D341Med (cell line): ENCODE measurements at regions not wholly inside any gene's neighbourhood (a gene's known extent, or its start where the extent isn't known, plus 50 kb on each side); places are given as distances from the start of the nearest gene placed in this dataset.
"Not testable (repeated sequence)": the region's sequence is repeated elsewhere in the genome, so short reads cannot be mapped to it uniquely, and the experiment has no call there.

Source experiments
- DNase-seq: peaks from one replicate; pipeline ENCODE4 v3.0.0; 2012; ENCODE audit warnings: low spot score

DNA sequence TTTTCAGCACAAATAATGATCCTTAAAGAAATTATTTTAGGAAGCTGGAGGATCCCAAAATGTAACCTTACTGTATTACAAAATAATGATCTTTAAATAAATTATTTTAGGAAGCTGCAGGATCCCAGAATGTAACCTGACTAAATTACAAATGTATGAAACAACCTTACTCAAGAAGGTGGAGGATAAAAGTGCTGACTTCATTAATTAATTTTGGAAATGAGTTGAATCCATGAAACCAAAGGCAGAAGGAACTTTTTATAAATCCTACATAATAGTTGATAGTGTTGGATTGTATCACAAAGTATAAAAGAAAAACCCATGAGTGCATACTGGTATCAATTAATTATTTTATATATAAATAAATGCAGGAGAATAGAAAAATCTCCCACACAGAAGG is 859.9 kb downstream of the KCNJ2 start:
- no peak for DNase-seq

DNA sequence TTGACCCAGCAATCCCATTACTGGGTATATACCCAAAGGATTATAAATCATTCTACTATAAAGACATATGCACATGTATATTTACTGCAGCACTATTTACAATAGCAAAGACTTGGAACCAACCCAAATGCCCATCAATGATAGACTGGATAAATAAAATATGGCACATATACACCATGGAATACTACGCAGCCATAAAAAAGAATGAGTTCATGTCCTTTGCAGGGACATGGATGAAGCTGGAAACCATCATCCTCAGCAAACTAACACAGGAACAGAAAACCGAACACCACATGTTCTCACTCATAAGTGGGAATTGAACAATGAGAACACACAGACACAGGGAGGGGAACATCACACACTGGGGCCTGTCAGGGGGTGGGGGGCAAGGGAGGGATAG is 862.0 kb downstream of the KCNJ2 start:
- not testable (repeated sequence) for DNase-seq

DNA sequence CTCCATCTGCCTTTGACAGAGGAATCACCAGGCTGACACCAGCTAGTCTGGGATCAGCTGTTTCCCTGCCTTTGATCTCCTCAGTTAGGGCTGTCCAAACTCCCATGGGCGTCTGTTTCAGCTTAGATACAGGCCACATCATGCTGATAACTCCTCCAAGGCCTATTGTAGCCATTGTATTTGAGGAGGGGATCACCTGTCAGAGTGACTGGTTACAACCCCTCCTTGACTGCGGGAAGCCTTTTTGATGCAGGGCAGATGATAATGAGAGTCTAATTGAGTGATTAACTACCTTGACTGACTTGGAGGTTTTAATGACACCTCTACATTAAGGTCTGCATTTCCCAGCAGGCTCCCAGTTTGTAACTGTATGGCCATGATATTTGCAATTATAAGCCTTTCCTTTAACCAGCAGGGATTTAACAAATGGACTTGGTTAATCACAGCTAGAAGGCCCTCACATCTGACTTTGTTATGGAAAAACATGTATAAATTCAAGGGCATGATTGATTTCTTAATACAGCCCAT is 863.5 kb downstream of the KCNJ2 start:
- no peak for DNase-seq

DNA sequence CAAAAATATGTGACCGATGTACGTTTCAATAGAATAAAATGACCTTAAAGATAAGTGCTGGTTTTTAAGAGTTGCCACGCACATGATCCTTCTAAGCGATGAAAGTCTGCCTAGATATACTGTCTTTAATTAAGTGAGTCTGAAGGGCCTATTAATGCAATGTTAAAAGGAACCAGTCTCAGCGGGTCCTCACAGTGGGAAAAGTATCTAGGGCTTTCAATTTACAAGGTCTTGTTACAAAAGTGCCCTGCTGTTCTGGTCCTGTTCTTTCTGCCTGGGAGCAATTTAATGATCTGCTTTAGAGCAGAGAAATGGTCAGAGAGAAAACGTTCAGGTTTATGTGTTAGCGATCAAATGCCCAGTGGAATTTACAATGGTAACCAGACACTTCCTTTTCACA is 864.0 kb downstream of the KCNJ2 start:
- DNase-seq = no peak

DNA sequence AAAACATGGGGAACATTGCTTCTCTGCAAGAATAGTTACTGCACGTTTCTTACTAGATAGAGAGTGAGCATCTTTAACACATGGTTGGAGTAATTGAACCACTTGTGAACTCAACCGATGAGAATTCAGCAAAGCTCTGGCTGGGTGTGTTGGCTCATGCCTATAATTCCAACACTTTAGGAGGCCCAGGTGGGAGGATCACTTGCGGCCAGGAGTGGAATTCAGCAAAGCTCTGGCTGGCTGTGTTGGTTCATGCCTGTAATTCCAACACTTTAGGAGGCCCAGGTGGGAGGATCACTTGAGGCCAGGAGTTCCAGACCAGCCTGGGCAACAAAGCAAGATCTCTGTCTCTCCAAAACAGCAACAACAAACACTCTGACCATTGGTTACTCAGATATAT is 865.9 kb downstream of the KCNJ2 start:
- DNase-seq = no peak

DNA sequence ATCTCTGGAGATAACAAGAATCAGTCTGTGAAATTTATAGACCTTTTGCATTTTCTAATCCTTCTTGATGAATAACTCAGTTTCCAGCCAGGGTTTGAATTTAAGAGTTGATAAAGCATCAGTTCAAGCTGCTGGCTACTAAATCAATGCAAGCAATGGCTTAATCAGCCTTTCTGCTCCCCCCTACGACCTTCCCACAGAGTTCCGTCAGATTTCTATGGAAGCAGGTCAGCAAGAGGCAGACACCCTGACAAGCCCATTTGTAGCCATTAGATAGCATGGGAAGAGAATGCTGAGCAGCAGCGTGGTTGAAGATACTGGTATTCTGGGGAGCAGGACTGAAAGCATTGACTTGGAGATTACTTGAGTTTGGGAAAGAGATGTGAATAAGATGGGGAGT is 868.1 kb downstream of the KCNJ2 start:
- DNase-seq = no peak

DNA sequence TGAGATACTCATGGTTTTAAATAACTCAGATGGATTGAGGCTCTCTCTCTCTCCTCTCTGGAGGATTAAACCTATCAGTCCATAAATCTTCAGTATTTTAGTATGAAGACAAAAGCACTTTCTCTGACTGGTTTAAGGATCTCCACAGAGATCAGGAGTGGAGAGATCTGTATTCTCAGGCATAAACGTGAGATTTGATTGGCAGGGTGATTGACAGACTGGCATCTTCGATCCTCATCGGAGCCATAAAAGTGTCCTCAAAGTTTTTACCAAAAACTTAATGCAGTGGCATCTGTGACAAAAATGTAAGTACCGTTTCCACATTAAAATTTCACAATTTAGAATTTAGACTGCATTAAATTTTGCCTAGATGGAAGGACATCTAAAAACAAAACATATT is 870.1 kb downstream of the KCNJ2 start:
- no peak for DNase-seq

DNA sequence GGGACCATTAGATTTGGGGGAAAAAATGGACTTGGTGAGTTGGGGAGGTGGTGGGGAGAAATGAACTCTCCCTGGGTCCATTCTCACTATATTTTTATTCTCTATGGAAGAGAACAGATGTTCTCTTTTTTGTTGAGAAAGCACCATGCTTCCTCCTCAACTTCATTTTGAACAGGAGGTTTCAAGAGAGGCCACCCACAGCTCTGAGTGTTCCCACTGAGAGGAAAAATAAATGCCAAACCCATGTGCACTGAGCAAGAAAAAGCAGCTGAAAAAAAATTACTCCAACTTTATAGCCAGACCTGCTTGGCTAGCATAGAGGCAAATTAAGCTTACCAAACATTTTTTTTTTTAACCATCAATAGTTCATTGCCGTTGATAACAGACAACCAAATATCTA is 883.6 kb downstream of the KCNJ2 start:
- no peak for DNase-seq

DNA sequence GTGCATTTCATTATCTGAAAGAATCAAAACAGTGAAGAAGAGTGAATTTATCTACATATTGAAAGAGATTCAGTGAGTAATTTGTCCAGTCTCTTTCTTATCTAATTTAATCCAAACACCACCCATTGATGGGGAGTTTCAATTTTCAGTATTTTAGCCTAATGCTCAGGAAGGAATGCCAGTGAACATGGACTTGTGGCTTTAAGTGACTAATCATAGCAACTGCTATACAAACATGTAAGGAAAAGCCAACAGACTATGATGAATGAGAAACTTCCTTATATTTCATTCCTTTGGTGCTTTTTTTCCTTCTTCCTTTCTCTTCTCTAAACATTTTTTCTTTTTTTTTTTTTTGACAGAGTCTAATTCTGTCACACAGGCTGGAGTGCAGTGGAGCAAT is 885.8 kb downstream of the KCNJ2 start:
- no peak for DNase-seq

DNA sequence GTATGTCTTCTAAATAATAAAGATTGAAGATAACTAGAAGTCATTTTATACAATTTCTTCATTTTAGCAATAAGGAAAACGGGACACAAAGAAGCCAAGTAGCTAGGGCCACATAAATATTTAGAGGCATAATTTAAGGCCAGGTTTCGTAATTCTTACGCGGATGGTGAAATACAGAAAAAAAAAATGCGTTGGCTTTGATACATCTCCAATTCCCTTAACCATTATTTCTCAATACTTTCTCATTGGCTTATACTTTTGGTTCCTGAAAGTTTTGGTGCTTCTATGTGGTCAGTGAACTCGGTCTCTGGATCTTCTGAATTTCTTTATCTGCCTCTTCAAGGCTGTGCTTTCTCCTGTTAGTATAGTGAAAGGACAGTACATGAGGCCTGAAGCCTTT is 888.1 kb downstream of the KCNJ2 start:
- DNase-seq = no peak

DNA sequence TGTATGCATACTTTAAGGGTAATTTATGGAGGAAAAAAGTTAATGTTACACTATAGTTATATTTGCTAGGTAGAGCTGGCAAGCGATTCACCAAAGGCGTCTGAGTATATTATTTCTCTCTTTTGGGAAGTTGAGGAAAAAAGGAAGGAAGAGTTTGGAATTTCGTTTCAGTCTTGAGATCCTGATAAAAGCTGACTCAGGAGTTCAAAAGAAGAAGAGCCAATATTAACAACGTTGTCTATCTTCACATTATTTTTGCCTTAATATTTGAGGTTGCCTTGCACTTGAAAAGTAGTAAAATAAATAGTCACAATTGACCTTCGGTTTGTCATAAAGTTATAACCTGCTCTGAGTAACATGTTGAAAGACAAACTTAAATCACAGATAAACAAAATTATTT is 888.6 kb downstream of the KCNJ2 start:
- no peak for DNase-seq

DNA sequence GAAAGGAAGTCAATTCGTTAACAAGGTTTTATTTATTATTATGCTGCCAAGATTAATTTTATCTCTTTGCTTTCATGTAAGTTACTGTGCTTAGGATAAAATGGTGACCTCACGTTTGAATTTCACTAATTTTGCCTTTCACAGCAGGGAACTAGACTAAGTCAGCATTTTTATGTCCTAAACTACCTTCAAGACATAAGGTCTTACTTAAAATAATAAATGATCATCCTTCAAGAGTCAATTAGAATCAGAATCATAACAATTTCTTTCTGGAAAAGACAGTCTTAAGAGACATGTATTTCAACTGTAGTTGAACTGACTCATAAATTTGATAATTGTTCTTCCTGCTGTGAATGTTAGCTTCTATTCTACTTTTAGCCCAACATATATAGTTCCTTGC is 893.8 kb downstream of the KCNJ2 start:
- DNase-seq = no peak

DNA sequence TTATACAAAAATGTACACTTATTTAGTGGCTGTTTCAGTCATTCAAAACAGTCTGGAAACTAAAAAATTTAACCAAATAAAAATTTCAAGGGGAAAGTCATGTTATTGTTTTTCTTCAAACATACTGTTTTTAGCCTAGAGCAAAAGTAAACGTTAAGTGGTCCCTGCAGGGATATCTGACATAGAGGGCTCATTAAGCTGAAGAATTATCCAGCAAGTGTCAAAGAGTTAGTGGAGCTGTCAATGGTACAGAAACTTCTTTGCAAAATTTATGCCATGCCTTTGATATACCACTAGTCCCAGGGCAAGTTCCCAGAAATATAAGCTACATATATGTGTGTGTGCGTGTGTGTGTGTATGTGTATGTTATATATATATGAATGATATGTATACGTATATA is 894.2 kb downstream of the KCNJ2 start:
- no peak for DNase-seq

DNA sequence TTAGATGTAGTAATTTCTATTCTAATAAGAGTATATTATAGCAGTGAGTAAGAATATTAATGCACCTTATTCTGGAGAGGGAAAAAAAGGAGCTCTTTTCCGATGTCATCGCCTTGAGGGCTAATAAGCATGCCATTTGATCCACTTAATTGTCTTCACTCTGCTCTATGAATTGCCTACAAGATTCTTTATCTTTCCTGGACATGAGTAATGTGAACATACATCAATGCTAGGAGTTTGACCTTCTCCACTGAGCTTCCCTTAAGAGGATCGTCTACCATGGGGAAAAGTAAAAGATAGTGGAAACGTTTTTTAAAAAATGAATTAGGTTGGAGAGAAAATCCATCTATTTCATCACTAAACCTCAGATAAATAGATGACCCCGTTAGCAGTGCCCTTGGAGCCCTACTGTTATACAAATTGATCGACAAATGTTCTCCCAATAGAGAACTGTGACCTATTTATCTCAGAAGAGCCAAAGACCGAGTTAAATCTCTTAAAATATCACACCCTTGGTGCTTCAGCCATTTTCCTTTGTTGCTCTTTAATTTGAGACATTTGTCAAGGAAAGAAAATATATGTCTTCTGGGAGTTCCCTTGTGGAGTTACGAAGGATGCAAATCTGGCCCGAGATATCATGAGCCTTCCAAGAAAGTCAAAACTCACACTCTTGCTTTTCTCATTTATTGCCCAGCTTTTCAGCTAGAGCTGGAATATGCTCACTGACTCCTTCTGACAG is 898.5 kb downstream of the KCNJ2 start:
- no peak for DNase-seq

DNA sequence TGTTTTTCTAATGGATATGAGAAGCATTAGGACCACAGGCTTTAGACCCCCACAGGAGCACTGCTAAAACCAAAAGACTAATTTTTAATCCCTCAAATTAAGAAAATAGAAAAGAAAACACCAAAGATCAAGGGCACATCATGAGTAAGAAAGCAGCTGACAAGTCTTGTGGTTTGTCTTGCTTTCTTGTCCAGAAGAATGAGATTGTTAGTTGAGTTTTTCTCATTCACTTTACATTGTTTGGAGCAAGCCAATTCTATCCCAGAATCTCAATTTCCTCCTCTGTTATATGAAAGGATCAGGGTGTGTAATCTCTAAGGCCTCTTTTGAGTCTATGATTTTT is 899.0 kb downstream of the KCNJ2 start:
- DNase-seq = no peak

DNA sequence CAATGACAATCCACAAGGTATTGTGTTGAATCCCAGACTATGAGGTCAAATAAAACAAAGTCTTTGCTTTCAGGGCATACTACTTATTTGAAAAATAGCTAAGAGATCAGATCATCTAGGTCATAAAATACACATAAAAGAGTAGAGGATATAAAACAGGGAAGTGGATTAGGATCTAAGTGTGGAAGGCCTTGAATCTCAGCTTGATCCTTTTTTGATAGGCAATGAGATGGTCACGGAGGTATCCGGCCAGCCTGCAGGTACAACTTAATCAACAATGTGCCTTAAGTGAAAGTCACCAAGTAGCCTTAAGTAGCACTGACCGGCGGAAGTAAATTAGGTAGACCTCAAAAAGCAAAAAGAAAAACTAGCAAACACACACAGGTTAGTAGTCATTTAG is 901.7 kb downstream of the KCNJ2 start:
- DNase-seq = no peak

DNA sequence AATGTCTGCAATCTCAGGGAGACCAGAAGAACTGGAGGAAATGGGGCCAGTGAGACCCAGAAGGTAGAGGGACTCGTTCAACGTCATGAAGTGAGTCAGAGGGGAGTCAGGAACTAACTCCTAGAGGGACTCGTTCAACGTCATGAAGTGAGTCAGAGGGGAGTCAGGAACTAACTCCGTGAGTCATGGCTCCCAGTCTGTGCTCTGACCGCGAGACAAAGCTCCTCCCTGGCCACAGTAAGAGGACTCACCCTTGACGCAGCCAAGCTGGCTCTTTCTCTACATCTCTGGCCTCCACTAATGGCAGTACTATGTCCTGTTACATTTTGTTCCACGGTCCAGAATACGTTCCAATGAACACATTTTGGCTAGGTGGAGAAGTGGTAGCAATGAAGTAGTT is 902.5 kb downstream of the KCNJ2 start:
- DNase-seq = no peak

DNA sequence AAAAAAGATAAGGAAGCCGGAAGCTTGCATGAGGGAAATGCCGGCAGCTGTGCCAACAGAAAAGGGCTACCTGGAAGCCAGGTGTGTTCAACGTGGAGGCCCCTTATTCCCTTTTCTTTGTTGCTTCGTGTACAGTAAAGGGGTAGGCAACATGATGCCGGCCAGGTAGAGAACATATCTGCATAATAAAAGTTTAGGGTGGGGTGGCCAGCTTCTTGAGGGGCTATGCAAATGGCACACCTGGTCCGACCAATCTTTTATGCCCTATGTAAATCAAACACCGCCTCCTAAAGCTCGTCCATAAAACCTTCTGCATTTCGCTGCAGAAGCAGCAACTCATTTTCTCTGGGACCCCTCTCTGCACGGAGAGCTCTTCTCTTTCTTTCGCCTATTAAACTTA is 911.6 kb downstream of the KCNJ2 start:
- DNase-seq = no peak

DNA sequence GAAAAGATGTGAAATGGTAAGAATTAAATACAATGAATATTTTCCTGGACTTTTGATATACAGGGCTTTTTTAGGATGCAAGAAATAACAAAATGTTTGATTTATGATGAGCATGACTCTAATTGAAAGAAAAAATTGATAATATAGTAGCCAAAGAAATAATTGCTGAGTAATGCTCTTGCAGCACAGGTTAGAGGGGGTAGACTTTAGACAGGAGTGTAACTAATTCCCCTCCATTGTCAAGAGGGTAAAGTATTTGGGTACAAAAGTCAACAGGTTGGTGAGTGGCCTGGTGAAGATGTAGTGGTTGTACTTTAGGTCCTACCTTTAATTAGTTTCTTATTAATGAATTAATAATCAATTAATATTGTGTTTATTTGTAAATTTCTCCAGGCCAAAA is 912.3 kb downstream of the KCNJ2 start:
- no peak for DNase-seq

DNA sequence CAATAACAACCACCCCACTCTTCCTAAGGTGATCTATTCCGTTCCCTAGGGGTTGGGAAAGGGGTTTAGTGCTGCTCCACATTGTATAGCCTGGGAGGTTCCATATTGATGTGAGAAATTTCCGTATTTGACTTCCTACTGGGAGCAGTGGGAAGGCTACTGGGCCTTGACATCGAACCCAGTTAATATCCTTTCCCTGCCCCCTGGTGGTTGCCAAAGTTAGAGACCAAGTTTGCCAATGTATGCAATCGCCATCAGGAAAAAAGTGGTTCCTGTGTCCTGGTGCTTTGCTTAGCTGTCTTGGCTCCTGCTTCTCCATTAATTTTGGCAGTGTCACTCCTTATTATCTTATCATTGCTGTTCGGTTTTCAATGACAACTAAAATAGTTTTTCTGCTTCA is 914.9 kb downstream of the KCNJ2 start:
- DNase-seq = peak; percentile 77

DNA sequence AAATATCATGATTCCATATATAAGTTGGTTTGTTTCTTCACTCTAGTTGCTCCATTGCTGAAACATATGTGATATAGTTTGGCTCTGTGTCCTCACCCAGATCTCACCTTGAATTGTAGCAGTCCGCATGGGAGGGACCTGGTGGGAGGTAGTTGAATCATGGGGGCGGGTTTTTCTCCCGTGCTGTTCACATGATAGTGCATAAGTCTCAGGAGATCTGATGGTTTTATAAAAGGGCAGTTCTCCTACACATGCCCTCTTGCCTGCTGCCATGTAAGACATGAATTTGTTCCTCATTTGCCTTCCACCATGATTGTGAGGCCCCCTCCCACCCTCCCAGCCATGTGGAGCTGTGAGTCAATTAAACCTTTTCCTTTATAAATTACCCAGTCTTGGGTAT is 915.5 kb downstream of the KCNJ2 start:
- DNase-seq = no peak

DNA sequence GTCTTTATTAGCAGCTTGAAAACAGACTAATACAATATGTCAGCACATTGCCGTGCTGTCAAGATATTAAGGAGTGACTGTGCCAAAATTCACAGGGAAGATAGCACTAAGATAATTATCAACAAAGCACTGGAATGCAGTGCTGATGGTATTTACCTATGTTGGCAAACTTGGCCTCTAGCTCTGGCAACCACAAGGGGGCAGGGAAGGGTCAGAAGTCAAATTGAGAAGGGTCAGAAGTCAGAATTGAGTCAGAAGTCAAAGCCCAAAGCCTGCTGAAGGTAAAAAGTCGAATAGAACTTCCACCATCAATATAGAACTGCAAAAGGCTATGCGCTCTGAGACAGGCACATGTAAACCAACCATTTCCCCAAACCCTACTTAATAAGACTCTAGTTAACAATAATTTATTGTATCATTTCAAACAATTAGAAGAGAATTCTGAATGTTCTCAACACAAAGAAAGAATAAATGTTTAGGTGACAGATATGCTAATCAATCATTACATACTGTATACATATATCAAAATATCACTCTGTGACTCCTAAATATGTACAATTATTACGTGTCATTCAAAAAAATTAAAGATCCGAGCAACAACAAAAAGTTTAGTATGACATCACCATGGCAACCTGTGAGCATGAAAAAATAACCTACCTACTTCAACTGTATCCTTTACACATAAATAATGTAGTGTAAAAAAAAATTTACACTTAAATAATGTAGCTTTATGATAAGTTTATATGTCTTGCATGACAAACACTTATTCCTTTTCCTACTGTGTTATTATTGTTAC is 916.1 kb downstream of the KCNJ2 start:
- peak; percentile 58 for DNase-seq

DNA sequence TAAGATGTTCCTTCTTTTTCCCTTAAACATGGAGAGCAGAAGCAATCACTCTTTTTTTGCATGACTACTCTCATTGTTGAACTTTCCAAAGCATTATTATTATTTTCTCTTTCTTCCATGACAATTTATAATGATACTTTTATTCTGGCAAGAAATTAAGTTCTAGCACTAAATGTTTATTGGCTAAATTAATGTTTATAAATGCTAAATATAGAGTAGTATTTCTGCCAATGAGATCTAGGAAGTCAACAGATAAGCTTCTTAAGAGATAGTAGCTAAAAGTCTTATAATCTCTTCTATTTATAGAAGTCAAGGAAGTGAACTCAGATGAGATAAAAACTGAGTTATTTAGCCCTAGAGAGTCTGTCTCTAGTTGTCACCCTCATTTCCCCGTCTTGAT is 920.1 kb downstream of the KCNJ2 start:
- DNase-seq = no peak

DNA sequence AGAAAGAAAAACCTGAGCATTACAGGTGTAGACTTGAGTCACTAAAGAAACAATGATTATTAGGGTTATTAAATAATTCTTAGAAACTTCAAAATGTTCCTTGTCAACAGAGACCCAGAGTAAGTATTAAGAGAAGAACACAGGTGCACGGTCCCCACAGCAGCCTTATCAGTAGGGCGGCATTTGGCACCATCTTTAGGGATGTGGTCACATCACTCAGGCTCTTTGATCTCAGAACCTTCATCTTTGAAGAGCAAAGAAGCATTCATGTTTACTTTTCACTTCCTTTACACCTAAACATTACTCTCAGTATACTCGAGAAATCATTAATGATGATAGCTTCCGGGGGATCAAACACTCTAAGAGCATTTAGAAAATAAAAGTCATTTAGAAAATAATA is 928.7 kb downstream of the KCNJ2 start:
- no peak for DNase-seq
